HG03025 (cell line): ENCODE measurements at regions not wholly inside any gene's neighbourhood (a gene's known extent, or its start where the extent isn't known, plus 50 kb on each side); places are given as distances from the start of the nearest gene placed in this dataset.

Experiments used
- ATAC-seq: cut with Tn5 transposase; IDR thresholded peaks from one replicate; pipeline ENCODE4 v1.9.1; 2021; ENCODE audit warnings: mild to moderate bottlenecking, moderate library complexity; ENCODE audit not compliant: unreplicated experiment, low FRiP score

DNA sequence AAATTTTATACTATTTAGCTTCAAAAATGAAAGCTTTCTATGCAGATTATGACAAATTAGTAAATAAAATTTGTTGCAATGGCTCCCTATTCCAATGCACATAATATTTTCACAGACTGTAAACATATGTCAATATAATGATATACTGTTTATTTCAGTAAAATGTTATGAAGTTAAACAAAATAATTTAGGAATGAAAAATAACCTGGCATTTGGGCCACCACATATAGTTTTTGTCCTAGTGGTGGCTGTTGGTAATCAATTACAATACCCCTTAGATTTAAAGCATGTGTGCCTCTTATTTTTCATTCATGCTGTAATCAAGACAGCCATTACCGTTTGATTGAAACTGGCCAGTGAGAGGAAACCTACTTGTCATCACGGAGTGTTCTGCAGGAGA lies 928.5 kb upstream of the KCND2 start:
- ATAC-seq, result no peak

GRCh38 chr7:119348491-119348890 lies 924.5 kb upstream of the KCND2 start:
- no peak for ATAC-seq

GRCh38 chr7:119350334-119350733 lies 922.6 kb upstream of the KCND2 start:
- ATAC-seq, result no peak

DNA sequence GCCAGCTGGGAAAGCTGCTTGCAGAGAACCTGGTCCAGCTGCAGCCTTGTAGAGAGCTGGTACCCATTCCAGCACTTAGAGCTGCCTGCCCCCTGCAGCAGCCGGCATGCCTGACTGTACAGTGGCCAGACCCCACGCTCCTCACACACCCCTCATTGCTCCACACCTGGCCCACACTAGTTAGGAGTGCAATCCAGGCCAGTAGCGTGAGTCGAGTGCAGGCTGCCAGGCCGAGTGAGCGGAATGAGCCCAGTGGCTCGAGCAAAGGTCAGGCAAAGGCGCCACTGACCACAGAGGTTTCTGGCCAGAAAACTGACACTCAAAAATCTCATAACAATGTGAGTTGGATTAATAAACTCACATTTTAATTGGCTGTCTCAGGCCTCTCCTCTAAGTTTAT lies 921.7 kb upstream of the KCND2 start:
- ATAC-seq, result no peak

- no peak for ATAC-seq
Measured at GRCh38 chr7:119374436-119374835, 898.5 kb upstream of the KCND2 start.

DNA sequence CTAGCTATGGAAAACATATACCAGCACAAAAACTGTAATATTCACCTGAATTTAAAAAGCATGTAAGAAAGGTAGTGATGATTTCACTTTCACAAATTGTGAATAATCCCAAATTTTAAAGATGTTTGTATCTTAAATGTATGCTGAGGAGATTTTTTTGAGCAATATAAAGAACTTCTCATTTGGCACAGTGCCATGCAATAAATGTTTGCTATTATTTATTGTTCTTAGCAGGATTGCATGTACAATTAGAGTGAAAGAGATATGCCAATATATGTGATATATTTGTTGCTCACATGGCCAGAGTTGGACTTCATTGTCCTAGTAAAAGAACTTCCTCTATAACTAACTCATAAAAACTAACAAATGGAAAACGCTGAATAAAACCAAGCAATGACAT lies 895.1 kb upstream of the KCND2 start:
- ATAC-seq, result no peak

DNA sequence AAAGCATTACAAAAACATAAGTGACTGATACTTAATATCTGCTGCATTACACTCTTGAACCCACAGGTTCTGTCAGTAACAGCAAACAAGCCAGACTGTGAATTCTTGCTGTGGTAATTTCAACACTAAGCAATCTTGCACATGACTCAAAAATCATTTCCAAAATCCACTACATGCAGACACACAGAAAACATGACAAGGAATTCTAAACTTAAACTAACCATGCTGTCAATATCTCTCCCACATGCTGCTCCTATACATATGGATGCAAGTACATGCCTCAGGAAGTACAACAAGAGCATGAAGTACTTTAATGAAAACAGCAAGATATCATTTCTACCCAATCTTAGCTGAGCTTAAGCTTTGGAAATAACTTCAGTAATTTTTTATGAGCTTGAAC lies 890.2 kb upstream of the KCND2 start:
- no peak for ATAC-seq

DNA sequence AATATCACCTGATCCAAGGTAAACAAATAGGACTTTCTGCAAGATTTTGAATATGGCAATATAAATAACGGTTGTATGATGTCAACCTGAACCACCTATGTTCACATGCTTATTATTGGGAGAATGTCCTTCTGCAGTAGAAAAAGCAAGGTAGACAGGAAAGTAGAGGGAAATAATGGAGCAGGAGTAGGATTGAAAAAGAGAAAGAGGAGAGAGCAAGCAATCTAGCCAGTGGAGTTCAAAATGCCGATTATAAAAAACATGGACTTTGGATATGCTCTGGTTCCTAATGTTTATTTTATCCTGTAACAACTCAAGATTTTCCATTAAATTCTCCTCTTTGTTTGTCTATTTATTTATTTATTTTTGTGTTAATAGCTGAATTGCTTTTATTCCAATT lies 878.0 kb upstream of the KCND2 start:
- no peak for ATAC-seq

DNA sequence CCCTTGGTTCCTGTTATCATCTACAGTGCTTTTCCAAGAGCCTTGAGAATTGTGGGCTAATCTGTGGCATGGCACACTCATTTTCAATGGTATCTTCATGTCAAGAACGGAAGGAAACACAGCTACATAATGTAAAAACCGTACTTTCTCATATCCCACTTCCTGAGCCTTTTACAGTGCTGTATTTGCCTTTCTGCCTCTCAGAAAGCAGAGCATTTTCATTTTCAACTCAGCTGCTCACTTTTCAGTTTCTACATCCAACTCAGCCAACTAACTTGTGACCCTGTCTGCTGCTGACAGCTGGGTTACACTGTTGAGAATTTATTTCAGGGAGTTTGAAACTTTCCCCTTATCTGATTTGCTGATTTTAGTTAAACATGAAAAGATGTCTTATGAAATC lies 875.8 kb upstream of the KCND2 start:
- peak; percentile 98 for ATAC-seq

DNA sequence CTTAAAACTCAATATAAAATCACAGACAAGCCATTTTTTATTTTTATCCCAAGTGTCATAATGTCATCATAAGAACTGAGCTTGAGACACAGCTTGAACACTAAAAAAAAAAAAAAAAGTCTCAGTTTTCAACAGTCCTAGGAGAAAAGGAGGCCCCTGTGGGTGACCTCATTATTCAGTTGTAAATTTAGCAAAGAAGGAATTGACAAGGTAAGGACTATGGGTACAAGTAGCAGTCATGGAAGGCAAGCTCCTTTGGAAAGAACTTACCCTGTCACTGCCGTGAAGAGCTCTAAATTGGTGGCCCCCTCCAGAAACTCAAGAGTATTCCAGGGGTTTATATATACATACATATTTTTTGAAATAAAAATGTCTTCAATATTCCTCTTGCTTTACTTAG lies 864.4 kb upstream of the KCND2 start:
- no peak for ATAC-seq

GRCh38 chr7:119413314-119413805 lies 859.6 kb upstream of the KCND2 start:
- no peak for ATAC-seq

GRCh38 chr7:119415682-119416081 lies 857.3 kb upstream of the KCND2 start:
- ATAC-seq, result no peak

DNA sequence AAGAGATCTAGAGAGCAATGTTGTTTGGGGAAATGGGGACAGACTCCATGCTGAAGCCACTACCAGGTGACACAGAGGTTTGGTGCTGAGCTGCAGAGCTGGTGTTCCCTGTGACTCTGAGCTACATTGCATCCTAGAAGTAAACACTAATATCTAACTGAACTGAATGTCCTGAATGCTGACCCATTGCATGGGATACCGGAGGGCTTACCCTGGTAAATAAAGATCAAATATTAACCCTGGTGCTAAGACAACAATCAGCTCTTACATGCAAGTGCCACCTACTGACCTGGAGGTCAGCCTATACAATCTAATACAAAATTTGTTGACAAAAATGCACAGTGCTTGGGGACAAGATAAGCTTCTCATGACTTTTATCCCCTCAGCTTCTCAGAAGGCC lies 851.3 kb upstream of the KCND2 start:
- ATAC-seq, result no peak

- ATAC-seq, result no peak
Measured at GRCh38 chr7:119436882-119437281, 836.1 kb upstream of the KCND2 start.

GRCh38 chr7:119438315-119438714 lies 834.7 kb upstream of the KCND2 start:
- ATAC-seq, result no peak

GRCh38 chr7:119439192-119439591 lies 833.8 kb upstream of the KCND2 start:
- ATAC-seq, result no peak

DNA sequence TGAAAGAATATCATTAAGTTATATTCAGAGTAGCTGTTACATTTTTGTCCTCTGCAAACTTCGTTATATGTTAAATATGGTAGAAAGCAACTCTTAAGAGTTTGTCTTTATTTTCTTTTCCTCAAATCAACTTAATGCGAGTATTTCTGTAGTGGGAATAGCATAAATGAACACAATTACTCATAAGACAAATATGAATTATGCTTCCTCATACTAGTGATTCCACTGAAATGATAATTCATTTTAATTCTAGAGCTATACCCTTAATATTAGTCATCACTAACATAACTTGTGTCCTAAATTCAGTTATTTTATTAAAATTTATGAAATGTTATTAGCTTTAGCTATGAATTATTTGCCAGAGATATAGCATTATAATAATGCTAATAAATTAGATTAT lies 820.6 kb upstream of the KCND2 start:
- ATAC-seq, result no peak

DNA sequence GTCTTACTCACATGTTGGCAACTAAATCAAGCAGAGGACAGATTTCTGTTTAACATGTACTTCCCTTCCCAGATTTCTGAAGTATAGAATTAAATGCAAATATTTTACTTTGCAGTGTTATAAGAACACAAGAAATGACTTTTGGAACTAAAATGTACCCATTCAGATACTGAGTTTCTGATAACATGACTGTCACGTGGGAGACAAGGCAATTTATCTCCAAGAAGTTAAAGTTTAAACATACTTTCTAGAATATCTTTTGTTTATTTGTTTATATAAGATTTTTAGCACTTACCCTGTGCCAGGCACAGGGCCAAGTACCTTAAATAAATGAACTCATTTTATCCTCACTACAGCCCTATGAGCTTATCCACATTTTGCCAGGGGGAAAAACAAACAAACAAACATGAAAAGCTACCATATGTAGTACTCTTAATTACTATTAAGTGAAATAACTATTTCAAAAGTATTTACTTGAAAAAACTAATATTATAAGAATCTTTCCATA lies 807.1 kb upstream of the KCND2 start:
- ATAC-seq, result no peak

DNA sequence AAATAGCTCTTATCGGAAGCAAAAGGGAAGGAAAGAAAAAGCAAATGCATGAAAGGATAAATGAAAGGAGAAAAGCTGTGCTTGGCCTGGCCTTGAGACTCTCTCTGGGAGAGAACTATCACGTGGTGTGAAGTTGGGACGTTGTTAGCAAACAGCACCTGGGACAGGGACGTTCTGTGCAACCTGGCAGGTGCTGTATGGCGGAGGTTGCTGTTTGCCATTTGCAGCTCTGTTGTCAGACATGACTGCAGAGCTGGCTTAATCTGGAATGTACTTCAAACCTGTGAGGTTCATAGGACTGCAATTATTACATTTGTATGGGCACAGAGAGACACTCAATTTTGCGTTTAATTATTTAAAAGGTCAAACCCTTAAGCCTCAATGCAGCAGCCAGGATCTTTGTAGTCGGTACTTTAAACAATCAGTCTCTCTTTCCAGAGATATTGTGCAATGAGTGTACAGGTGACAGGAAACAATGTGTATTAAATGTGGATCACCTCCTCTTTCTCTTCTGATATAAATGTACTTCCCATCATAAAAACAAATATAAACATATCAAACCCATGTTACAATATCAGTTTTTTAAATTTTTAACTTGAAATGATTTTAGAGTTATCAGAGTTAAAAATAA lies 800.5 kb upstream of the KCND2 start:
- no peak for ATAC-seq

GRCh38 chr7:119482209-119482608 lies 790.8 kb upstream of the KCND2 start:
- ATAC-seq, result peak; percentile 93

- ATAC-seq, result no peak
Measured at GRCh38 chr7:119482671-119483070, 790.3 kb upstream of the KCND2 start.

DNA sequence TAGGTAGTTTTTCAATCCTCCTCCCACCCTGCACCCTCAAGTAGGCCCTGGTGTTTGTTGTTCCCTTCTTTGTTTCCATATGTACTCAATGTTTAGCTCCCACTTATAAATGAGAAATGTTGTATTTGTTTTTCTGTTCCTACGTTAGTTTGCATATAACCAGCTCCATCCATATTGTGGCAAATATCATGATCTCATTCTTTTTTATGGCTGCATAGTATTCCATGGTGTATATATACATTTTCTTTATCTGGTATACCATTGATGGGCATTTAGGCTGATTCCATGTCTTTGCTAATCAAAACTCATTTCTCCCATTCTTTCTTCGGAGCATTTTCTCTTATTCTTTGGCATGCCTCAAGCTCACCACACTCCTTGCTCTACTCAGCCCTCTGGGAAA lies 789.6 kb upstream of the KCND2 start:
- no peak for ATAC-seq

- no peak for ATAC-seq
Measured at GRCh38 chr7:119514326-119514725, 758.6 kb upstream of the KCND2 start.
